ENCODE measurements at regions not wholly inside any gene's neighbourhood (a gene's known extent, or its start where the extent isn't known, plus 50 kb on each side); places are given as distances from the start of the nearest gene placed in this dataset.

GRCh38 chr12:37547611-37548010, 769.0 kb upstream of the ALG10B start:
- TF ChIP-seq CTCF (IDR thresholded peaks at IDR 0.05 in 8 of 11, conservative IDR thresholded peaks at IDR 0.05 in 3 of 11) (no peak), POLR2A (IDR thresholded peaks at IDR 0.05) (no peak)

Measured in spleen (tissue), 7 donors.